ENCODE measurements at regions not wholly inside any gene's neighbourhood (a gene's known extent, or its start where the extent isn't known, plus 50 kb on each side); places are given as distances from the start of the nearest gene placed in this dataset.

GRCh38 chr5:1975406-1975715 lies 92.6 kb upstream of the IRX4 start:
- H3K9me3 ChIP-seq, result no peaks in the 10 kb centered on the region
- H3K4me1 ChIP-seq, result no peaks in the 10 kb centered on the region
- TF ChIP-seq CTCF (IDR thresholded peaks at IDR 0.05), result no peak
- no peak for DNase-seq
- H3K36me3 ChIP-seq (ENCODE audit: insufficient read depth in 1 of 2, low read depth in 1 of 2), result no peaks in the 10 kb centered on the region
- H3K4me3 ChIP-seq, result no peak overlapping the region
- no peak for ATAC-seq
- intact Hi-C loops (cut with DNase I), result no loop called here
- H3K27ac ChIP-seq, result no peak overlapping the region
- peaks cover 0 to 5% (median 0%) of the 10 kb centered on the region in 3 donors for H3K27me3 ChIP-seq (ENCODE audit: insufficient read depth in 3 of 3, low read length in 2 of 3)
- 60 to 62% (median 62%) methylated on average over 7 of the region's 7 CpGs for WGBS, 3 donors

GRCh38 chr5:1974501-1975405 lies 92.0 kb upstream of the IRX4 start:
- intact Hi-C loops (cut with DNase I), result no loop called here
- 86 to 90% (median 89%) methylated on average over 18 of the region's 18 CpGs for WGBS, 3 donors
- no peaks in the 10 kb centered on the region for H3K9me3 ChIP-seq
- no peak for TF ChIP-seq CTCF (IDR thresholded peaks at IDR 0.05)
- no peak for ATAC-seq
- no peak overlapping the region for H3K27ac ChIP-seq
- no peak for DNase-seq
- peaks cover 0 to 5% (median 0%) of the 10 kb centered on the region in 3 donors for H3K27me3 ChIP-seq (ENCODE audit: insufficient read depth in 3 of 3, low read length in 2 of 3)
- H3K36me3 ChIP-seq (ENCODE audit: insufficient read depth in 1 of 2, low read depth in 1 of 2), result no peaks in the 10 kb centered on the region
- H3K4me3 ChIP-seq, result no peak overlapping the region
- H3K4me1 ChIP-seq, result no peaks in the 10 kb centered on the region

- no peaks in the 10 kb centered on the region for H3K36me3 ChIP-seq (ENCODE audit: insufficient read depth in 1 of 2, low read depth in 1 of 2)
- DNase-seq (no peak), ATAC-seq (no peak)
- no peak for TF ChIP-seq CTCF (IDR thresholded peaks at IDR 0.05)
- WGBS, 3 donors, result 88 to 90% (median 88%) methylated on average over 6 of the region's 6 CpGs
- no peak overlapping the region for H3K4me3 ChIP-seq
- intact Hi-C loops (cut with DNase I), result no loop called here
- H3K27ac ChIP-seq, result no peak overlapping the region
- peaks cover 0 to 5% (median 0%) of the 10 kb centered on the region in 3 donors for H3K27me3 ChIP-seq (ENCODE audit: insufficient read depth in 3 of 3, low read length in 2 of 3)
- H3K9me3 ChIP-seq, result no peaks in the 10 kb centered on the region
- no peaks in the 10 kb centered on the region for H3K4me1 ChIP-seq
These were observed 91.4 kb upstream of the IRX4 start for GRCh38 chr5:1974081-1974480.

GRCh38 chr5:1973391-1974013 lies 90.8 kb upstream of the IRX4 start:
- 47 to 75% (median 67%) methylated on average over 21 of the region's 21 CpGs for WGBS, 3 donors

More at GRCh38 chr5:1973391-1974013, 90.8 kb upstream of the IRX4 start:
- H3K27me3 ChIP-seq (ENCODE audit: insufficient read depth in 3 of 3, low read length in 2 of 3), result peaks cover 0 to 5% (median 0%) of the 10 kb centered on the region in 3 donors
- no peak overlapping the region for H3K4me3 ChIP-seq
- intact Hi-C loops (cut with DNase I), result no loop called here
- H3K4me1 ChIP-seq, result no peaks in the 10 kb centered on the region
- H3K36me3 ChIP-seq (ENCODE audit: insufficient read depth in 1 of 2, low read depth in 1 of 2), result no peaks in the 10 kb centered on the region
- no peaks in the 10 kb centered on the region for H3K9me3 ChIP-seq
- TF ChIP-seq CTCF (IDR thresholded peaks at IDR 0.05), result no peak
- ATAC-seq (no peak), DNase-seq (no peak)
- no peak overlapping the region for H3K27ac ChIP-seq
